ENCODE measurements at regions not wholly inside any gene's neighbourhood (a gene's known extent, or its start where the extent isn't known, plus 50 kb on each side); places are given as distances from the start of the nearest gene placed in this dataset.
"Not testable (repeated sequence)": the region's sequence is repeated elsewhere in the genome, so short reads cannot be mapped to it uniquely, and the experiment has no call there.

- not testable (repeated sequence) for TF ChIP-seq POLR2A, CTCF (IDR thresholded peaks at IDR 0.05)
Measured at GRCh38 chr6:142998739-142999138, 53.8 kb upstream of the HIVEP2 start.

All from lower leg skin (tissue), 3 donors.